Calu3 (cell line): ENCODE measurements at regions not wholly inside any gene's neighbourhood (a gene's known extent, or its start where the extent isn't known, plus 50 kb on each side); places are given as distances from the start of the nearest gene placed in this dataset.

ENCODE experiments used
- BruUV-seq: library from RNA; stranded (reverse); fragments of 400-500 nt; replicated peaks from 2 replicates; lab custom pipeline; 2021; lab: Mats Ljungman, UMichigan
- CTCF ChIA-PET: fragments of 300-600 bp; sonication (Branson Sonifier 250); formaldehyde crosslinking; loops from one replicate; lab custom pipeline; 2022; ENCODE audit warnings: antibody characterized with exemption; lab: Charles Lee
- DNase-seq: peaks from one replicate; pipeline ENCODE4 v3.0.0; 2022
- H3K27ac Mint-ChIP-seq: one replicate; pipeline ENCODE4 v1.8.0; 2022; ENCODE audit warnings: mixed read lengths; ENCODE audit not compliant: unreplicated experiment
- H3K27me3 Mint-ChIP-seq: one replicate; pipeline ENCODE4 v1.8.0; 2022; ENCODE audit warnings: mixed read lengths; ENCODE audit not compliant: unreplicated experiment
- H3K36me3 Mint-ChIP-seq: one replicate; pipeline ENCODE4 v1.8.0; 2022; ENCODE audit warnings: mild to moderate bottlenecking, moderate library complexity, mixed read lengths; ENCODE audit not compliant: insufficient read depth, unreplicated experiment
- H3K4me1 Mint-ChIP-seq: one replicate; pipeline ENCODE4 v1.8.0; 2022; ENCODE audit warnings: mild to moderate bottlenecking, low read depth, mixed read lengths; ENCODE audit not compliant: unreplicated experiment
- H3K4me3 Mint-ChIP-seq: one replicate; pipeline ENCODE4 v1.8.0; 2022; ENCODE audit warnings: mild to moderate bottlenecking, low read depth, moderate library complexity, mixed read lengths; ENCODE audit not compliant: unreplicated experiment
- H3K9me3 Mint-ChIP-seq: one replicate; pipeline ENCODE4 v1.8.0; 2022; ENCODE audit warnings: low read depth, mixed read lengths; ENCODE audit not compliant: unreplicated experiment
- CTCF ChIP-seq: fragments of 200-600 bp; IDR thresholded peaks from one replicate; pipeline ENCODE4 v1.8.0; 2022; ENCODE audit warnings: antibody characterized with exemption; ENCODE audit not compliant: unreplicated experiment
- intact Hi-C: fragments of 100-400 bp; cut with micrococcal nuclease; formaldehyde crosslinking; loops from one replicate; pipeline ENCODE4 v1.10.0; 2022; ENCODE audit not compliant: unreplicated experiment

GRCh38 chr16:73304008-73304774 lies 256.3 kb upstream of the ZFHX3 start:
- CTCF ChIA-PET, result interaction anchor here (0.7 kb wide), 1 partner anchor 12 kb away, joined by 5 read pairs; no protein-coding TSS in a partner anchor
- Mint-ChIP-seq H3K4me1 (no peaks in the 10 kb centered on the region), H3K4me3 (no peak overlapping the region), H3K27me3 (peaks cover 59% of the 10 kb centered on the region), H3K36me3 (no peaks in the 10 kb centered on the region), H3K9me3 (no peaks in the 10 kb centered on the region), H3K27ac (no peak overlapping the region)
- intact Hi-C loops, result no loop called here
- no TSS peak for BruUV-seq
- DNase-seq, result no peak
- no peak for TF ChIP-seq CTCF

- DNase-seq, result no peak
- CTCF ChIA-PET, result interaction anchor here (0.7 kb wide), 1 partner anchor 43 kb away, joined by 3 read pairs; no protein-coding TSS in a partner anchor
- intact Hi-C loops, result no loop called here
- no peaks in the 10 kb centered on the region for H3K4me1 Mint-ChIP-seq
- TF ChIP-seq CTCF, result no peak
- H3K9me3 Mint-ChIP-seq, result no peaks in the 10 kb centered on the region
- H3K4me3 Mint-ChIP-seq, result no peak overlapping the region
- BruUV-seq, result no TSS peak
- peaks cover 53% of the 10 kb centered on the region for H3K27me3 Mint-ChIP-seq
- H3K36me3 Mint-ChIP-seq, result no peaks in the 10 kb centered on the region
- H3K27ac Mint-ChIP-seq, result no peak overlapping the region
These were observed 255.0 kb upstream of the ZFHX3 start for GRCh38 chr16:73302942-73303341.

GRCh38 chr16:73301984-73302383 lies 254.1 kb upstream of the ZFHX3 start:
- DNase-seq, result no peak
- peaks cover 53% of the 10 kb centered on the region for H3K27me3 Mint-ChIP-seq
- TF ChIP-seq CTCF, result no peak
- BruUV-seq, result no TSS peak
- no peaks in the 10 kb centered on the region for H3K9me3 Mint-ChIP-seq
- CTCF ChIA-PET, result no interaction called here
- H3K36me3 Mint-ChIP-seq, result no peaks in the 10 kb centered on the region
- H3K4me3 Mint-ChIP-seq, result no peak overlapping the region
- no peaks in the 10 kb centered on the region for H3K4me1 Mint-ChIP-seq
- no peak overlapping the region for H3K27ac Mint-ChIP-seq
- intact Hi-C loops, result no loop called here

GRCh38 chr16:73299346-73299745 lies 251.4 kb upstream of the ZFHX3 start:
- Mint-ChIP-seq H3K9me3 (no peaks in the 10 kb centered on the region), H3K27ac (no peak overlapping the region), H3K4me3 (no peak overlapping the region), H3K27me3 (peaks cover 52% of the 10 kb centered on the region), H3K4me1 (no peaks in the 10 kb centered on the region), H3K36me3 (no peaks in the 10 kb centered on the region)
- no peak for TF ChIP-seq CTCF
- CTCF ChIA-PET, result no interaction called here
- DNase-seq, result no peak
- BruUV-seq, result no TSS peak
- intact Hi-C loops, result no loop called here
